ENCODE measurements at regions not wholly inside any gene's neighbourhood (a gene's known extent, or its start where the extent isn't known, plus 50 kb on each side); places are given as distances from the start of the nearest gene placed in this dataset.

DNA sequence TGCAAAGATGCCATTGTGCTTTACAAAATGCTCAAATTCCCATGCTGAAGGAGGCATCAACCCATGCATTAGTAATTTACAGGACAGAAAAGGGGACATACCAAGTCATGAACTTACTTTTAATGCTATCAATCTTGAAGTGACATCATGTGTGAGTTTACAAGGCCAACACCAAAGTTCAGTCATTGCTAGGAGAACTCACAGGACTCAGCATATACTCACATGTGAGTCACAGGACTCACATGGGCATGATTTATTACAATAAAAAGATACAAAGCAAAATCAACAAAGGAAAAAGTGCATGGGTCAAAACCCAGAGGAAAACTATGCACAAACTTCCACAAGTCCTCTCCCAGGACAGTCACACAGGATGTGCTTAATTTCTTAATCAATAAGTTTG, 1656.0 kb downstream of the MRPL39 start:
- TF ChIP-seq, protein P1, sequence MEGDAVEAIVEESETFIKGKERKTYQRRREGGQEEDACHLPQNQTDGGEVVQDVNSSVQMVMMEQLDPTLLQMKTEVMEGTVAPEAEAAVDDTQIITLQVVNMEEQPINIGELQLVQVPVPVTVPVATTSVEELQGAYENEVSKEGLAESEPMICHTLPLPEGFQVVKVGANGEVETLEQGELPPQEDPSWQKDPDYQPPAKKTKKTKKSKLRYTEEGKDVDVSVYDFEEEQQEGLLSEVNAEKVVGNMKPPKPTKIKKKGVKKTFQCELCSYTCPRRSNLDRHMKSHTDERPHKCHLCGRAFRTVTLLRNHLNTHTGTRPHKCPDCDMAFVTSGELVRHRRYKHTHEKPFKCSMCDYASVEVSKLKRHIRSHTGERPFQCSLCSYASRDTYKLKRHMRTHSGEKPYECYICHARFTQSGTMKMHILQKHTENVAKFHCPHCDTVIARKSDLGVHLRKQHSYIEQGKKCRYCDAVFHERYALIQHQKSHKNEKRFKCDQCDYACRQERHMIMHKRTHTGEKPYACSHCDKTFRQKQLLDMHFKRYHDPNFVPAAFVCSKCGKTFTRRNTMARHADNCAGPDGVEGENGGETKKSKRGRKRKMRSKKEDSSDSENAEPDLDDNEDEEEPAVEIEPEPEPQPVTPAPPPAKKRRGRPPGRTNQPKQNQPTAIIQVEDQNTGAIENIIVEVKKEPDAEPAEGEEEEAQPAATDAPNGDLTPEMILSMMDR (IDR thresholded peaks at IDR 0.05) = no peak
- TF ChIP-seq EZH2 (IDR thresholded peaks at IDR 0.05; ENCODE audit: borderline replicate concordance, insufficient read depth, low read depth, low read length, poor library complexity, severe bottlenecking) = no peak

Data from B cell (primary cell).